ENCODE measurements at regions not wholly inside any gene's neighbourhood (a gene's known extent, or its start where the extent isn't known, plus 50 kb on each side); places are given as distances from the start of the nearest gene placed in this dataset.
"Not testable (repeated sequence)": the region's sequence is repeated elsewhere in the genome, so short reads cannot be mapped to it uniquely, and the experiment has no call there.

DNA sequence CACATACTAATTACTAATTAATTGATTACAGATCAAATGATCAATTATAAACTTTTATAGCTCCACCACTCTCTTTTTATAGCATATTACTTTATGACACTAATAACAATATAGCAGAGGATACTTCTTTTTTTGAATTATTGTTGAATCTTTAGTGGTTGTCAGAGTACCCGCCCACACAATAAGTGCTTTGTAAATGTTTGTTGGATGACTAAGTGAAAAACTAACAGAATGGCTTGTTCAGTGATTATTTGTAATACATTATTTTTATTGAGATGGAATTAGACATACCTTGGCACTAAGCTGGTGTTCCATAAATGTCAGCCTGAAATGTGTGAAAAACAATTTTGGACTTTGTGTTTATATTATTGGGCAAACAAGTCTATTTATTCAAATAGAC is 670.5 kb upstream of the ATXN7L3B start:
- DNase-seq (ENCODE audit: low read depth in 1 of 2, low spot score in 1 of 2): no peak
- POLR2A ChIA-PET: no interaction called here
- TF ChIP-seq JUN (IDR thresholded peaks at IDR 0.05) (no peak), FOSB (CRISPR knock-in tag; IDR thresholded peaks at IDR 0.05) (no peak)
- Histone ChIP-seq H3K4me3 (no peak overlapping the region), H3K4me2 (no peak overlapping the region), H3K9me3 (no peaks in the 10 kb centered on the region), H3K4me1 (no peaks in the 10 kb centered on the region), H3K27ac (no peak overlapping the region)
- FAIRE-seq: no peak
- CTCF ChIA-PET: no interaction called here
- ATAC-seq: no peak
- 12% methylated on average over 1 of the region's 1 CpG for WGBS (ENCODE audit: missing lambda C conversion rate)

DNA sequence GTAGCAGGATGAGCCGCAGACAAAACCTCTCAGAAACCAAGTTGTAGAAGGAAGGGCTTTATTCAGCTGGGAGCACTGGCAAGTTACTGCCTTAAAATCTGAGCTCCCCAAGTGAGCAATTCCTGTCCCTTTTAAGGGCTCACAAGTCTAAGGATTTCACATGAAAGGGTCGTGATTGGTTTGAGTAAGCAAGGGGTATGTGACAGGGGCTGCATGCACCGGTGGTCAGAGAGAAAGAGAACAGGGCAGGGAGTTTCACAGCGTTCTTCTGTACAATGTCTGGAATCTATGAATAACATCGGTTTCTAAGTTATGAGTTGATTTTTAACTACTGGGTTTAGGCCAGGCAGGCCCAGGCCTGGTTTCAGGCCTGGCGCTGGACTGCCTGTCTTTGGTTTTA is 660.3 kb upstream of the ATXN7L3B start:
- H3K4me1 ChIP-seq; ATAC-seq; POLR2A ChIA-PET; FAIRE-seq; H3K9me3 ChIP-seq; H3K27ac ChIP-seq; CTCF ChIA-PET; H3K4me3 ChIP-seq; DNase-seq (ENCODE audit: low read depth in 1 of 2, low spot score in 1 of 2); H3K4me2 ChIP-seq: not testable (repeated sequence)
- 63% methylated on average over 6 of the region's 6 CpGs for WGBS (ENCODE audit: missing lambda C conversion rate)

DNA sequence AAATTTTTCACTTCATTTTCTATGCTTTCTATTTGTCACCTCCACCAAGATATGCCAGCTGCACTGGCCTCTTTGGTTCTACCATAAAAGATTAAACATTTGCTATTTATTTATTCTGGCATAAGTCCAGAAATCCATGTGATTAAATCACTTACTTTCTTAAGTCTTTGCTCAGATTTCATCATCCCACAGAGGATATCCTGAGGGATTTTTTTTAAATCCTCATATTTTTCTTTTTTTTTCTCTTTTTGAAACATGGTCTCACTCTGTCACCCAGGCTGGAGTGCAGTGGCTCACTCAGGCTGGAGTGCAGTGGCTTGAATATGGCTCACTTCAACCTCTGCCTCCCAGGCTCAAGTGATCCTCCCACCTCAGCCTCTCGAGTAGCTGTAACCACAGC is 645.4 kb upstream of the ATXN7L3B start:
- 17% methylated on average over 1 of the region's 1 CpG for WGBS (ENCODE audit: missing lambda C conversion rate)
- DNase-seq (ENCODE audit: low read depth in 1 of 2, low spot score in 1 of 2): peak in 1 of 2 experiments; percentile 18
- TF ChIP-seq FOSB (CRISPR knock-in tag; IDR thresholded peaks at IDR 0.05) (no peak), HOXA7 (CRISPR knock-in tag; IDR thresholded peaks at IDR 0.05) (no peak), MAZ (IDR thresholded peaks at IDR 0.05; ENCODE audit: borderline replicate concordance, low read depth, low read length) (no peak), CEBPB (IDR thresholded peaks at IDR 0.05) (peak in 1 of 2 experiments; percentile 34; a peak in 1 of 4 replicates), JUNB (IDR thresholded peaks at IDR 0.05) (0 out of 2 replicates have a peak, but pooled peaks have one; percentile 15), RAD21 (conservative IDR thresholded peaks at IDR 0.05 in 1 of 2, IDR thresholded peaks at IDR 0.05 in 1 of 2) (no peak), FOXS1 (CRISPR knock-in tag; IDR thresholded peaks at IDR 0.05) (0 out of 2 replicates have a peak, but pooled peaks have one; percentile 15), ZNF302 (CRISPR knock-in tag; IDR thresholded peaks at IDR 0.05) (no peak), EHMT2 (IDR thresholded peaks at IDR 0.05; ENCODE audit: low read depth) (no peak), HEYL (CRISPR knock-in tag; IDR thresholded peaks at IDR 0.05) (no peak), ZFP36 (IDR thresholded peaks at IDR 0.05; ENCODE audit: borderline replicate concordance, partially characterized antibody) (no peak), SMC3 (IDR thresholded peaks at IDR 0.05) (0 out of 3 replicates have a peak, but pooled peaks have one; percentile 9), EHF (CRISPR knock-in tag; IDR thresholded peaks at IDR 0.05) (no peak), EP300 (IDR thresholded peaks at IDR 0.05) (no peak)
- TF ChIP-seq, protein P1, sequence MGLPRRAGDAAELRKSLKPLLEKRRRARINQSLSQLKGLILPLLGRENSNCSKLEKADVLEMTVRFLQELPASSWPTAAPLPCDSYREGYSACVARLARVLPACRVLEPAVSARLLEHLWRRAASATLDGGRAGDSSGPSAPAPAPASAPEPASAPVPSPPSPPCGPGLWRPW (IDR thresholded peaks at IDR 0.05): no peak
- TF ChIP-seq, protein P2, sequence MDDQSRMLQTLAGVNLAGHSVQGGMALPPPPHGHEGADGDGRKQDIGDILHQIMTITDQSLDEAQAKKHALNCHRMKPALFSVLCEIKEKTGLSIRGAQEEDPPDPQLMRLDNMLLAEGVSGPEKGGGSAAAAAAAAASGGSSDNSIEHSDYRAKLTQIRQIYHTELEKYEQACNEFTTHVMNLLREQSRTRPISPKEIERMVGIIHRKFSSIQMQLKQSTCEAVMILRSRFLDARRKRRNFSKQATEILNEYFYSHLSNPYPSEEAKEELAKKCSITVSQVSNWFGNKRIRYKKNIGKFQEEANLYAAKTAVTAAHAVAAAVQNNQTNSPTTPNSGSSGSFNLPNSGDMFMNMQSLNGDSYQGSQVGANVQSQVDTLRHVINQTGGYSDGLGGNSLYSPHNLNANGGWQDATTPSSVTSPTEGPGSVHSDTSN (IDR thresholded peaks at IDR 0.05): no peak
- TF ChIP-seq, protein P3, sequence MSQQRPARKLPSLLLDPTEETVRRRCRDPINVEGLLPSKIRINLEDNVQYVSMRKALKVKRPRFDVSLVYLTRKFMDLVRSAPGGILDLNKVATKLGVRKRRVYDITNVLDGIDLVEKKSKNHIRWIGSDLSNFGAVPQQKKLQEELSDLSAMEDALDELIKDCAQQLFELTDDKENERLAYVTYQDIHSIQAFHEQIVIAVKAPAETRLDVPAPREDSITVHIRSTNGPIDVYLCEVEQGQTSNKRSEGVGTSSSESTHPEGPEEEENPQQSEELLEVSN (IDR thresholded peaks at IDR 0.05; ENCODE audit: borderline replicate concordance, low read depth): no peak
- H3K4me3 ChIP-seq: no peak overlapping the region
- peak overlapping the region; percentile 44 for H3K4me2 ChIP-seq
- no peaks in the 10 kb centered on the region for H3K9me3 ChIP-seq
- no peak for FAIRE-seq
- H3K4me1 ChIP-seq: peaks cover 15% of the 10 kb centered on the region
- ATAC-seq: no peak
- peak overlapping the region; percentile 38 to 73; a peak in 5 of 6 replicates for H3K27ac ChIP-seq
- ChIA-PET POLR2A (no interaction called here), CTCF (no interaction called here)

DNA sequence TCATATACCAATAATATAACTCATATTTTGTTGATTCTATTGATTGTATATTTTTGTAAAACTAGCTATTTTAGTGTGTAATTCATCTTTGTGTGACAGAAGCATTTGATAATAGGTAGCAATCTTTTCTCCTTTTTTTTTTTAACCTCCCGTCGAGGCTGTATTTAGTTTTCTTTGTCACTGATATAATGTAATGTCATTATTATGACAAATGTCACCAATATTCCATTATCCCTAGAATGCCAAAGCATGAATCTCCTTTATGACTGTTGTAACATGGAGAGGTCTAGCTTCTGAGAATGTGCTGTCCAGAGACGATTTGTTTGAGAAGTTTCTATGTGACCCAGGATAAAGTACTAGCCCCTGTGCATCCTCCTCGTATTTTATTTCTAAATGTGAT is 639.0 kb upstream of the ATXN7L3B start:
- FAIRE-seq: no peak
- ATAC-seq: no peak
- Histone ChIP-seq H3K9me3 (no peaks in the 10 kb centered on the region), H3K27ac (no peak overlapping the region), H3K4me1 (peaks cover 17% of the 10 kb centered on the region; the same call in 2 of the 3 replicates), H3K4me3 (no peak overlapping the region), H3K4me2 (no peak overlapping the region)
- ChIA-PET CTCF (interaction anchor here (0.6 to 2.1 kb wide), 4 partner anchors 10 to 1553 kb away, joined by 3 to 5 read pairs (median 4); no protein-coding TSS in a partner anchor), POLR2A (no interaction called here)
- 43% methylated on average over 4 of the region's 4 CpGs for WGBS (ENCODE audit: missing lambda C conversion rate)
- DNase-seq (ENCODE audit: low read depth in 1 of 2, low spot score in 1 of 2): no peak
- TF ChIP-seq NR3C1 (IDR thresholded peaks at IDR 0.05) (no peak), MAZ (IDR thresholded peaks at IDR 0.05; ENCODE audit: borderline replicate concordance, low read depth, low read length) (no peak), NFE2L2 (conservative IDR thresholded peaks at IDR 0.05; ENCODE audit: low read length) (no peak), HEYL (CRISPR knock-in tag; IDR thresholded peaks at IDR 0.05) (no peak), CHD2 (IDR thresholded peaks at IDR 0.05; ENCODE audit: low read length, partially characterized antibody) (no peak), MAFK (IDR thresholded peaks at IDR 0.05; ENCODE audit: partially characterized antibody) (no peak), CBX2 (IDR thresholded peaks at IDR 0.05; ENCODE audit: borderline replicate concordance, low read depth) (no peak), CBX8 (IDR thresholded peaks at IDR 0.05) (no peak)
- TF ChIP-seq, protein P4, sequence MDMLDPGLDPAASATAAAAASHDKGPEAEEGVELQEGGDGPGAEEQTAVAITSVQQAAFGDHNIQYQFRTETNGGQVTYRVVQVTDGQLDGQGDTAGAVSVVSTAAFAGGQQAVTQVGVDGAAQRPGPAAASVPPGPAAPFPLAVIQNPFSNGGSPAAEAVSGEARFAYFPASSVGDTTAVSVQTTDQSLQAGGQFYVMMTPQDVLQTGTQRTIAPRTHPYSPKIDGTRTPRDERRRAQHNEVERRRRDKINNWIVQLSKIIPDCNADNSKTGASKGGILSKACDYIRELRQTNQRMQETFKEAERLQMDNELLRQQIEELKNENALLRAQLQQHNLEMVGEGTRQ (IDR thresholded peaks at IDR 0.05): no peak
- TF ChIP-seq, protein P2 (IDR thresholded peaks at IDR 0.05): no peak

Data from A549 (cell line).